PC-9 (cell line): ENCODE measurements at regions not wholly inside any gene's neighbourhood (a gene's known extent, or its start where the extent isn't known, plus 50 kb on each side); places are given as distances from the start of the nearest gene placed in this dataset.

Experiments
- EZH2 ChIP-seq: fragments of 200-600 bp; sonication (generic); IDR thresholded peaks from 2 replicates; pipeline ENCODE4 v1.8.0; 2017; ENCODE audit warnings: antibody characterized with exemption, low read depth
- TF ChIP-seq, protein P1 (sequence below): fragments of 200-600 bp; sonication (generic); conservative IDR thresholded peaks from 2 replicates; pipeline ENCODE4 v1.6.1; 2017; ENCODE audit warnings: mixed run types, antibody characterized with exemption, mild to moderate bottlenecking, moderate library complexity

DNA sequence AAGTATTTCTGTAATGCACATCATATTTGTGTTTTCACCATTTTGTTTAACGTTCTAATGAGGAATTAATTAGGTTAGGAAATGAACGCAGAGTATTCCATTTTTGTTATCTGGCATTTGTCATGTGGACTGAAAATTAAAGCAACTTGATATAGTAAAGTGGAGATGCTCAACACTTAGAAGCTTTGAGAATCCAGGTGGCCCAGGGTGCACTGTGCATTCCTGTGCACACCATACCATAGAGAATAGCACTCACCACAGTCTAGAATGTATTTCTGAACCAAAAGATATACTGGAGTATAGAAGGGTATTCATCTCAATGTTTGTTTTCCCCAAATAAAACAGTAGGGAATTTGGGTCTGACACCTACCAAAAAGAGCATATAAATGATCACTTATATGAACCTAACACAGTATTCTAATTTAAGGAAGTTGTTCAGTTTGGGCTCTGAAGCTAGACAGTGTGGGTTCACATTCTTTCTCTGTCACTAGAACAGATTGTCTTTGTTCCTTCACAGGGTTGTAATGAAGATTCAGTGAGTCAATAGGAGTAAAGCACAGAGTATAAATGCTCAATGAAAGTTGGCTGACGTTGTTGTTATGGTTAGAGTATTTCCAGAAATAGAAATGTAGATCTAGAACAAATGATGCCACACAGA is 125.6 kb upstream of the DMRT1 start:
- TF ChIP-seq, protein P1, sequence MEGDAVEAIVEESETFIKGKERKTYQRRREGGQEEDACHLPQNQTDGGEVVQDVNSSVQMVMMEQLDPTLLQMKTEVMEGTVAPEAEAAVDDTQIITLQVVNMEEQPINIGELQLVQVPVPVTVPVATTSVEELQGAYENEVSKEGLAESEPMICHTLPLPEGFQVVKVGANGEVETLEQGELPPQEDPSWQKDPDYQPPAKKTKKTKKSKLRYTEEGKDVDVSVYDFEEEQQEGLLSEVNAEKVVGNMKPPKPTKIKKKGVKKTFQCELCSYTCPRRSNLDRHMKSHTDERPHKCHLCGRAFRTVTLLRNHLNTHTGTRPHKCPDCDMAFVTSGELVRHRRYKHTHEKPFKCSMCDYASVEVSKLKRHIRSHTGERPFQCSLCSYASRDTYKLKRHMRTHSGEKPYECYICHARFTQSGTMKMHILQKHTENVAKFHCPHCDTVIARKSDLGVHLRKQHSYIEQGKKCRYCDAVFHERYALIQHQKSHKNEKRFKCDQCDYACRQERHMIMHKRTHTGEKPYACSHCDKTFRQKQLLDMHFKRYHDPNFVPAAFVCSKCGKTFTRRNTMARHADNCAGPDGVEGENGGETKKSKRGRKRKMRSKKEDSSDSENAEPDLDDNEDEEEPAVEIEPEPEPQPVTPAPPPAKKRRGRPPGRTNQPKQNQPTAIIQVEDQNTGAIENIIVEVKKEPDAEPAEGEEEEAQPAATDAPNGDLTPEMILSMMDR: no peak
- no peak for TF ChIP-seq EZH2
